Astrocyte (in vitro differentiated cells and primary cell): ENCODE measurements at regions not wholly inside any gene's neighbourhood (a gene's known extent, or its start where the extent isn't known, plus 50 kb on each side); places are given as distances from the start of the nearest gene placed in this dataset.

ENCODE experiments used
- DNase-seq: peaks from one replicate; pipeline ENCODE4 v3.0.0-alpha.2; 2010; ENCODE audit warnings: low read depth
- FAIRE-seq: peaks from 2 replicates; lab custom pipeline; 2011; peaks lifted over from hg19 to GRCh38; lab: Jason Lieb, UNC
- H2AFZ ChIP-seq: 2 replicates; pipeline ENCODE4 v1.6.0; 2012; ENCODE audit warnings: low read depth, low read length, inconsistent platforms
- H3K27ac ChIP-seq: 2 replicates; pipeline ENCODE4 v1.5.1; 2011; ENCODE audit warnings: low read depth, low read length, inconsistent platforms
- H3K27me3 ChIP-seq: 2 replicates; pipeline ENCODE4 v1.6.0; 2011; ENCODE audit warnings: low read length, inconsistent platforms; ENCODE audit not compliant: insufficient read depth
- H3K36me3 ChIP-seq: 2 replicates; pipeline ENCODE4 v1.5.1; 2011; ENCODE audit warnings: low read length, inconsistent platforms; ENCODE audit not compliant: insufficient read depth
- H3K4me1 ChIP-seq: 2 replicates; pipeline ENCODE4 v1.5.1; 2011; ENCODE audit warnings: low read length, inconsistent platforms; ENCODE audit not compliant: insufficient read depth
- H3K4me2 ChIP-seq: 2 replicates; pipeline ENCODE4 v1.6.0; 2012; ENCODE audit warnings: low read length, inconsistent platforms
- H3K4me3 ChIP-seq: 2 replicates; pipeline ENCODE4 v1.5.1; 2011; ENCODE audit warnings: low read depth, mild to moderate bottlenecking, low read length, inconsistent platforms; ENCODE audit not compliant: insufficient read depth
- H3K79me2 ChIP-seq: 2 replicates; pipeline ENCODE4 v1.6.0; 2012; ENCODE audit warnings: mild to moderate bottlenecking, low read length, inconsistent platforms; ENCODE audit not compliant: insufficient read depth
- H3K9ac ChIP-seq: 2 replicates; pipeline ENCODE4 v1.6.0; 2012; ENCODE audit warnings: mild to moderate bottlenecking, low read length, inconsistent platforms
- H3K9me3 ChIP-seq: 2 replicates; pipeline ENCODE4 v1.5.1; 2012; ENCODE audit warnings: low read depth, mild to moderate bottlenecking, low read length, inconsistent platforms; ENCODE audit not compliant: insufficient read depth
- H4K20me1 ChIP-seq: 2 replicates; pipeline ENCODE4 v1.6.0; 2012; ENCODE audit warnings: low read length, inconsistent platforms; ENCODE audit not compliant: insufficient read depth
- H3K27ac Mint-ChIP-seq: one replicate; pipeline ENCODE4 v1.8.0; 2021; ENCODE audit warnings: mild to moderate bottlenecking, mixed read lengths; ENCODE audit not compliant: unreplicated experiment
- H3K27me3 Mint-ChIP-seq: one replicate; pipeline ENCODE4 v1.8.0; 2021; ENCODE audit warnings: low read depth, mixed read lengths; ENCODE audit not compliant: unreplicated experiment
- H3K36me3 Mint-ChIP-seq: one replicate; pipeline ENCODE4 v1.8.0; 2021; ENCODE audit warnings: low read depth, mixed read lengths; ENCODE audit not compliant: unreplicated experiment
- H3K4me1 Mint-ChIP-seq: one replicate; pipeline ENCODE4 v1.8.0; 2021; ENCODE audit warnings: low read depth, mixed read lengths; ENCODE audit not compliant: unreplicated experiment
- H3K4me3 Mint-ChIP-seq: one replicate; pipeline ENCODE4 v1.8.0; 2021; ENCODE audit warnings: mild to moderate bottlenecking, moderate library complexity, mixed read lengths; ENCODE audit not compliant: unreplicated experiment
- H3K9me3 Mint-ChIP-seq: one replicate; pipeline ENCODE4 v1.8.0; 2021; ENCODE audit warnings: mild to moderate bottlenecking, mixed read lengths; ENCODE audit not compliant: unreplicated experiment
- CTCF ChIP-seq: IDR thresholded peaks from 2 replicates; pipeline ENCODE4 v1.5.1; 2011; ENCODE audit warnings: low read depth, mild to moderate bottlenecking, inconsistent platforms, low read length, moderate library complexity; ENCODE audit not compliant: insufficient read depth
- EZH2 ChIP-seq: IDR thresholded peaks from 2 replicates; pipeline ENCODE4 v1.6.1; 2012; ENCODE audit warnings: mild to moderate bottlenecking, low read length, inconsistent platforms; ENCODE audit not compliant: insufficient read depth

- Mint-ChIP-seq H3K27ac (no peak overlapping the region), H3K4me3 (no peak overlapping the region)
Observed at GRCh38 chr1:193311226-193311948, 125.0 kb upstream of the B3GALT2 start.

DNA sequence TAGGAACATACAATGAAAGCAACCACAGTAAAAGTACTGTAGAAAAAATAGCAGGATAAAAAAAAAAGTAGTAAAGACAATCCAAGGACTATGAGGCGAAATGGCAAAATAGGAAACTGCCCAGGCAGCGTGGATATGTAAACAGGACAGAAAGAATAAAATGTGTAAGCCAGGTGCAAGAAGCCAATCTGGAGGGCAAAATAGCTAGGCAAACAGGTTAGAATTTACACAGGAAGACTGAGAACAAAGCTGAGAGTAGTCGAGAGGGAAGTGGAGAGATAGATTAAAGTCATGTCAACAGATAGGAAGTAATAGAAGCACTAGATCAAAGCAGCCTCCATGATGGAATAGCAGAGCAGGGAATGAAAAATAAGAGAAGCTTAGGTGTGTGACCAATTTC, 124.2 kb upstream of the B3GALT2 start:
- Histone ChIP-seq H3K27ac (no peak overlapping the region), H3K9me3 (no peaks in the 10 kb centered on the region), H3K27me3 (no peaks in the 10 kb centered on the region), H4K20me1 (no peaks in the 10 kb centered on the region), H3K79me2 (no peaks in the 10 kb centered on the region), H3K4me1 (no peaks in the 10 kb centered on the region), H3K4me2 (no peak overlapping the region), H3K36me3 (no peaks in the 10 kb centered on the region), H2AFZ (no peak overlapping the region), H3K9ac (no peak overlapping the region), H3K4me3 (no peak overlapping the region)
- FAIRE-seq (no peak), DNase-seq (no peak)
- H3K27me3 Mint-ChIP-seq: no peaks in the 10 kb centered on the region
- H3K9me3 Mint-ChIP-seq: peaks cover 2% of the 10 kb centered on the region
- H3K36me3 Mint-ChIP-seq: no peaks in the 10 kb centered on the region
- TF ChIP-seq CTCF (no peak), EZH2 (no peak)
- H3K27ac Mint-ChIP-seq: no peak overlapping the region
- H3K4me1 Mint-ChIP-seq: peaks cover 3% of the 10 kb centered on the region
- no peak overlapping the region for H3K4me3 Mint-ChIP-seq

More at GRCh38 chr1:193311226-193311948, 125.0 kb upstream of the B3GALT2 start:
- Histone ChIP-seq H3K4me3 (no peak overlapping the region), H3K36me3 (no peaks in the 10 kb centered on the region), H3K4me1 (no peaks in the 10 kb centered on the region), H3K27me3 (no peaks in the 10 kb centered on the region), H3K79me2 (no peaks in the 10 kb centered on the region), H3K9me3 (no peaks in the 10 kb centered on the region), H3K27ac (no peak overlapping the region), H3K4me2 (no peak overlapping the region), H4K20me1 (no peaks in the 10 kb centered on the region), H2AFZ (no peak overlapping the region), H3K9ac (no peak overlapping the region)
- Mint-ChIP-seq H3K36me3 (no peaks in the 10 kb centered on the region), H3K4me1 (peaks cover 3% of the 10 kb centered on the region), H3K9me3 (peaks cover 2% of the 10 kb centered on the region), H3K27me3 (no peaks in the 10 kb centered on the region)
- DNase-seq (no peak), FAIRE-seq (no peak)
- TF ChIP-seq EZH2 (no peak), CTCF (no peak)

DNA sequence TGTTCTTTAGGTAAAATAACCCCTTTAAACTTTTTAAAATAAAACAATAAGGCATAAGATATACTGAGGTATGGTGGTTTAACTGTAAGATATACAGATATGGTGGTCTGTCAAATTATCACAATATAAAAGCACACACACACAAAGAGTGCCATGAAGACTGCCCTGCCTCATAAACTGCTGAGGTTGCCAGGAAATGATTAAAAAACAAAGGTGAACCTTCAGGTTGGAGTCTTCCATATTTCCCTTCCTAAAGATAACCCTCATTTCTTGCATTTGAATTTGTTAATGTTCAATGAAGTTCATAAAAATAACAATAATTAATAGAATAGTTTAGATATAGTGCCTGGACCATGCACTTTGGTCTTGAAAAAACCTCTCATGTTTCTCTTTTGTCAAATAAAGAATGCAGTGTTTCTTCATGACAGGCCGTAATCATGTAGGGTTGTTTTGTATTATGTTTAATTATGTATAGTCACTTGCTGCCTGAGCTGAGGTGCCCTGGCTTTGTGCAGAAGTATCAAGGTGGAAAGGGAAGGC, 123.6 kb upstream of the B3GALT2 start:
- Histone ChIP-seq H3K9ac (no peak overlapping the region), H3K36me3 (no peaks in the 10 kb centered on the region), H2AFZ (no peak overlapping the region), H3K4me2 (no peak overlapping the region), H3K4me1 (no peaks in the 10 kb centered on the region), H3K27ac (no peak overlapping the region), H4K20me1 (no peaks in the 10 kb centered on the region), H3K79me2 (no peaks in the 10 kb centered on the region), H3K4me3 (no peak overlapping the region), H3K9me3 (no peaks in the 10 kb centered on the region), H3K27me3 (no peaks in the 10 kb centered on the region)
- H3K36me3 Mint-ChIP-seq: no peaks in the 10 kb centered on the region
- H3K27me3 Mint-ChIP-seq: no peaks in the 10 kb centered on the region
- H3K4me3 Mint-ChIP-seq: no peak overlapping the region
- TF ChIP-seq CTCF (no peak), EZH2 (no peak)
- H3K4me1 Mint-ChIP-seq: peaks cover 3% of the 10 kb centered on the region
- no peak overlapping the region for H3K27ac Mint-ChIP-seq
- no peak for FAIRE-seq
- peaks cover 2% of the 10 kb centered on the region for H3K9me3 Mint-ChIP-seq
- no peak for DNase-seq
